HL-60 (cell line): ENCODE measurements at regions not wholly inside any gene's neighbourhood (a gene's known extent, or its start where the extent isn't known, plus 50 kb on each side); places are given as distances from the start of the nearest gene placed in this dataset.

Experiments used
- DNase-seq, 2 experiments: peaks; one replicate each; pipeline ENCODE4 v3.0.0-alpha.2; 2010 to 2020; ENCODE audit warnings: low read depth in 1 of 2, low spot score in 1 of 2
- H3K27ac ChIP-seq: fragments of 250-450 bp; sonication (Bioruptor Pico); replicated peaks from 2 replicates; pipeline ENCODE4 v1.5.1; 2020; ENCODE audit warnings: mild to moderate bottlenecking, moderate library complexity
- H3K27me3 ChIP-seq: fragments of 250-450 bp; sonication (Bioruptor Pico); 2 replicates; pipeline ENCODE4 v1.5.1; 2021; ENCODE audit warnings: mild to moderate bottlenecking, moderate library complexity; ENCODE audit not compliant: insufficient read depth, poor library complexity, severe bottlenecking
- H3K4me3 ChIP-seq: replicated peaks from 2 replicates; pipeline ENCODE4 v1.5.1; 2011; ENCODE audit warnings: mild to moderate bottlenecking, control low read depth, low read length; ENCODE audit not compliant: insufficient read depth
- CTCF ChIP-seq: IDR thresholded peaks from one replicate; pipeline ENCODE4 v1.5.1; 2011; ENCODE audit warnings: low read length, control low read depth, inconsistent platforms; ENCODE audit not compliant: insufficient read depth
- GABPA ChIP-seq: IDR thresholded peaks from 2 replicates; pipeline ENCODE4 v1.6.1; 2012; ENCODE audit warnings: low read depth
- POLR2AphosphoS5 ChIP-seq: IDR thresholded peaks from 2 replicates; pipeline ENCODE4 v1.6.1; 2012; ENCODE audit warnings: low read depth
- REST ChIP-seq: IDR thresholded peaks from 2 replicates; pipeline ENCODE4 v1.6.1; 2012; ENCODE audit warnings: low read depth; ENCODE audit not compliant: insufficient replicate concordance
- SPI1 ChIP-seq: IDR thresholded peaks from 2 replicates; pipeline ENCODE4 v1.6.1; 2012; ENCODE audit warnings: low read depth, mild to moderate bottlenecking, borderline replicate concordance

GRCh38 chr4:111991163-111991562 lies 154.1 kb upstream of the FAM241A start:
- Histone ChIP-seq H3K4me3 (no peak overlapping the region), H3K27ac (no peak overlapping the region), H3K27me3 (peaks cover 9% of the 10 kb centered on the region)
- DNase-seq, result no peak
- TF ChIP-seq REST (no peak), GABPA (no peak), SPI1 (no peak), CTCF (no peak), POLR2AphosphoS5 (no peak)

- Histone ChIP-seq H3K27ac (no peak overlapping the region), H3K4me3 (no peak overlapping the region), H3K27me3 (peaks cover 4% of the 10 kb centered on the region)
- TF ChIP-seq CTCF (no peak), GABPA (no peak), REST (no peak), POLR2AphosphoS5 (no peak), SPI1 (no peak)
- peak in 1 of 2 experiments; percentile 6 for DNase-seq
These were observed 153.5 kb upstream of the FAM241A start for GRCh38 chr4:111991797-111992196.

GRCh38 chr4:111992351-111993168 lies 152.7 kb upstream of the FAM241A start:
- no peak for TF ChIP-seq GABPA
- TF ChIP-seq SPI1, result no peak
- TF ChIP-seq REST, result no peak
- no peak for TF ChIP-seq CTCF
- DNase-seq, result no peak

More at GRCh38 chr4:111992351-111993168, 152.7 kb upstream of the FAM241A start:
- Histone ChIP-seq H3K27ac (no peak overlapping the region), H3K4me3 (no peak overlapping the region), H3K27me3 (peaks cover 4% of the 10 kb centered on the region)
